ENCODE measurements at regions not wholly inside any gene's neighbourhood (a gene's known extent, or its start where the extent isn't known, plus 50 kb on each side); places are given as distances from the start of the nearest gene placed in this dataset.

DNA sequence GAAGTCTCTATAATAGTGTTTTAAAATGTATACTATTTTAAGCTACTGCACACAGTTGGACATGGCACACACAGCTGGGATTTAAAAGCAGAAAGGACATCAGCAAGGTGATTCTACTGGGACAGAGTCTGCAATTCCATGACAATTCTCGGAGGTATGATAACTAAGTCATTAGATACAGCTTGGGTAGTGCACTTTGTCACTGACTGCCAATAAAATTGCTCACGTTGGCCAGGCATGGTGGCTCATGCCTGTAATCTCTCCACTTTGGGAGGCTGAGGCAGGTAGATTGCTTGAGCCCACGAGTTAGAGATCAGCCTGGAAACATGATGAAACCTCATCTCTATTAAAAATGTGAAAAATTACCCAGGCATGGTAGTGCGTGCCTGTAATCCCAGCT, 134.1 kb upstream of the SATB2 start:
- TF ChIP-seq CTCF (IDR thresholded peaks at IDR 0.05) (no peak), POLR2A (IDR thresholded peaks at IDR 0.05) (no peak)
